Liver (tissue), 8 donors: ENCODE measurements at regions not wholly inside any gene's neighbourhood (a gene's known extent, or its start where the extent isn't known, plus 50 kb on each side); places are given as distances from the start of the nearest gene placed in this dataset.

ENCODE experiments used
- DNase-seq: peaks from one replicate; pipeline ENCODE4 v3.0.0-alpha.2; 2017; ENCODE audit warnings: low spot score
- H3K27ac ChIP-seq, 2 donors: one replicate each; pipeline ENCODE4 v1.7.0; 2013; ENCODE audit warnings: inconsistent platforms in 2 of 2, low read length in 2 of 2, control low read depth in 1 of 2, low read depth in 1 of 2, mild to moderate bottlenecking in 1 of 2
- H3K27me3 ChIP-seq, 4 donors: one replicate each; pipeline versions ENCODE4 v1.6.1 to v1.7.0; 2013; ENCODE audit warnings: low read length in 3 of 4, inconsistent platforms in 1 of 4, mild to moderate bottlenecking in 1 of 4, moderate library complexity in 1 of 4; ENCODE audit not compliant: control insufficient read depth in 4 of 4, insufficient read depth in 4 of 4
- H3K36me3 ChIP-seq, 4 donors: one replicate each; pipeline versions ENCODE4 v1.6.1 to v1.7.0; 2013; ENCODE audit warnings: low read length in 3 of 4, mild to moderate bottlenecking in 3 of 4, low read depth in 1 of 4, moderate library complexity in 1 of 4; ENCODE audit not compliant: control insufficient read depth in 4 of 4, insufficient read depth in 3 of 4
- H3K4me1 ChIP-seq, 4 donors: one replicate each; pipeline versions ENCODE4 v1.6.1 to v1.7.0; 2013; ENCODE audit warnings: low read length in 3 of 4, mild to moderate bottlenecking in 3 of 4, moderate library complexity in 1 of 4; ENCODE audit not compliant: control insufficient read depth in 4 of 4, insufficient read depth in 4 of 4
- H3K4me3 ChIP-seq, 3 donors: one replicate each; pipeline versions ENCODE4 v1.6.1 to v1.7.0; 2013; ENCODE audit warnings: low read length in 3 of 3, control low read depth in 1 of 3, low read depth in 1 of 3, mild to moderate bottlenecking in 1 of 3
- H3K9ac ChIP-seq, 2 donors: one replicate each; pipeline ENCODE4 v1.7.0; 2013; ENCODE audit warnings: low read length in 2 of 2, mild to moderate bottlenecking in 2 of 2, moderate library complexity in 2 of 2, control low read depth in 1 of 2, low read depth in 1 of 2
- H3K9me3 ChIP-seq, 4 donors: one replicate each; pipeline versions ENCODE4 v1.6.1 to v1.7.0; 2013; ENCODE audit warnings: low read length in 3 of 4; ENCODE audit not compliant: control insufficient read depth in 4 of 4
- ATF3 ChIP-seq: IDR thresholded peaks from 2 replicates; pipeline ENCODE4 v1.6.1; 2016; ENCODE audit warnings: antibody characterized with exemption
- CTCF ChIP-seq: fragments of 150-350 bp; IDR thresholded peaks from 2 replicates; pipeline ENCODE4 v1.5.1; 2017; ENCODE audit warnings: improper control_type of control experiment, low read depth, low read length; ENCODE audit not compliant: missing input control
- EGR1 ChIP-seq, 2 donors: IDR thresholded peaks; 2 replicates each; pipeline ENCODE4 v1.6.1; 2016 to 2018; ENCODE audit warnings: antibody characterized with exemption in 2 of 2, low read depth in 2 of 2
- FOXA1 ChIP-seq: IDR thresholded peaks from 2 replicates; pipeline ENCODE4 v1.6.1; 2016; ENCODE audit warnings: antibody characterized with exemption
- FOXA2 ChIP-seq: IDR thresholded peaks from 2 replicates; pipeline ENCODE4 v1.6.1; 2016; ENCODE audit warnings: antibody characterized with exemption
- GABPA ChIP-seq, 2 donors: IDR thresholded peaks in 1 of 2; conservative IDR thresholded peaks in 1 of 2; 2 replicates each; pipeline ENCODE4 v1.6.1; 2016; ENCODE audit warnings: antibody characterized with exemption in 2 of 2, mild to moderate bottlenecking in 1 of 2, moderate library complexity in 1 of 2
- HNF4A ChIP-seq, 2 donors: conservative IDR thresholded peaks; 2 replicates each; pipeline ENCODE4 v1.6.1; 2016; ENCODE audit warnings: antibody characterized with exemption in 2 of 2, mild to moderate bottlenecking in 2 of 2
- HNF4G ChIP-seq: IDR thresholded peaks from 2 replicates; pipeline ENCODE4 v1.6.1; 2016; ENCODE audit warnings: antibody characterized with exemption
- JUND ChIP-seq, 2 donors: IDR thresholded peaks; 2 replicates each; pipeline ENCODE4 v1.6.1; 2016; ENCODE audit warnings: antibody characterized with exemption in 2 of 2
- MAX ChIP-seq: IDR thresholded peaks from 2 replicates; pipeline ENCODE4 v1.6.1; 2016; ENCODE audit warnings: antibody characterized with exemption
- NR2F2 ChIP-seq: IDR thresholded peaks from 2 replicates; pipeline ENCODE4 v1.6.1; 2016; ENCODE audit warnings: antibody characterized with exemption
- RAD21 ChIP-seq, 2 donors: IDR thresholded peaks; 2 replicates each; pipeline ENCODE4 v1.6.1; 2016; ENCODE audit warnings: antibody characterized with exemption in 2 of 2, mild to moderate bottlenecking in 2 of 2
- REST ChIP-seq: IDR thresholded peaks from 2 replicates; pipeline ENCODE4 v1.6.1; 2016; ENCODE audit warnings: antibody characterized with exemption, mild to moderate bottlenecking
- RXRA ChIP-seq, 2 donors: IDR thresholded peaks; 2 replicates each; pipeline ENCODE4 v1.6.1; 2017 to 2018; ENCODE audit warnings: antibody characterized with exemption in 2 of 2, mild to moderate bottlenecking in 1 of 2
- SP1 ChIP-seq: IDR thresholded peaks from 2 replicates; pipeline ENCODE4 v1.6.1; 2018; ENCODE audit warnings: antibody characterized with exemption, mild to moderate bottlenecking
- TAF1 ChIP-seq: conservative IDR thresholded peaks from 2 replicates; pipeline ENCODE4 v1.6.1; 2016; ENCODE audit warnings: antibody characterized with exemption, mild to moderate bottlenecking
- YY1 ChIP-seq: IDR thresholded peaks from 2 replicates; pipeline ENCODE4 v1.6.1; 2016; ENCODE audit warnings: antibody characterized with exemption, mild to moderate bottlenecking
- ZBTB33 ChIP-seq: IDR thresholded peaks from 2 replicates; pipeline ENCODE4 v1.6.1; 2016; ENCODE audit warnings: antibody characterized with exemption
- WGBS: extraction: QIAGEN DNeasy Blood & Tissue Kit; methylation state at CpG from one replicate; pipeline ENCODE4 v1.1.7; 2013; 5-methylcytosine and 5-hydroxymethylcytosine counted together
- donor health status: healthy.
- donor health status: healthy.
- donor health status: healthy.
- donor health status: healthy.
- donor health status: healthy.

GRCh38 chr20:60525397-60525796, 567.2 kb downstream of the CDH26 start:
- no peak for DNase-seq
- H3K36me3 ChIP-seq = no peaks in the 10 kb centered on the region
- H3K4me3 ChIP-seq = no peak overlapping the region
- H3K4me1 ChIP-seq = no peaks in the 10 kb centered on the region
- H3K9ac ChIP-seq = no peak overlapping the region
- no peak for TF ChIP-seq RAD21 (IDR thresholded peaks at IDR 0.05)
- TF ChIP-seq CTCF = no peak
- TF ChIP-seq FOXA2 = no peak
- no peak for TF ChIP-seq EGR1 (IDR thresholded peaks at IDR 0.05; ENCODE audit: low read depth in 2 of 2)
- no peak for TF ChIP-seq FOXA1
- no peak for TF ChIP-seq MAX
- TF ChIP-seq NR2F2 = no peak
- no peak for TF ChIP-seq HNF4A (conservative IDR thresholded peaks at IDR 0.05)
- TF ChIP-seq HNF4G = no peak
- TF ChIP-seq RXRA (IDR thresholded peaks at IDR 0.05) = no peak
- no peak for TF ChIP-seq ZBTB33
- no peak for TF ChIP-seq ATF3
- TF ChIP-seq GABPA (IDR thresholded peaks at IDR 0.05 in 1 of 2, conservative IDR thresholded peaks at IDR 0.05 in 1 of 2) = no peak
- TF ChIP-seq YY1 = no peak
- no peak for TF ChIP-seq TAF1
- TF ChIP-seq SP1 = no peak
- TF ChIP-seq REST = no peak
- TF ChIP-seq JUND (IDR thresholded peaks at IDR 0.05) = no peak
- no peak overlapping the region for H3K27ac ChIP-seq
- WGBS = 74% methylated on average over 2 of the region's 2 CpGs
- peaks cover 0 to 4% (median 0%) of the 10 kb centered on the region in 4 donors for H3K27me3 ChIP-seq
- no peaks in the 10 kb centered on the region for H3K9me3 ChIP-seq

GRCh38 chr20:60527656-60528055, 569.4 kb downstream of the CDH26 start:
- H3K36me3 ChIP-seq = no peaks in the 10 kb centered on the region
- no peak overlapping the region for H3K4me3 ChIP-seq
- no peak overlapping the region for H3K9ac ChIP-seq
- no peaks in the 10 kb centered on the region for H3K4me1 ChIP-seq
- WGBS = 41% methylated on average over 7 of the region's 7 CpGs
- H3K9me3 ChIP-seq = no peaks in the 10 kb centered on the region
- no peak for DNase-seq
- TF ChIP-seq HNF4A (conservative IDR thresholded peaks at IDR 0.05) (no peak), FOXA1 (no peak), CTCF (no peak), EGR1 (IDR thresholded peaks at IDR 0.05; ENCODE audit: low read depth in 2 of 2) (no peak), NR2F2 (no peak)
- H3K27ac ChIP-seq = no peak overlapping the region
- peaks cover 0 to 2% (median 0%) of the 10 kb centered on the region in 4 donors for H3K27me3 ChIP-seq
